ENCODE measurements at regions not wholly inside any gene's neighbourhood (a gene's known extent, or its start where the extent isn't known, plus 50 kb on each side); places are given as distances from the start of the nearest gene placed in this dataset.
"Not testable (repeated sequence)": the region's sequence is repeated elsewhere in the genome, so short reads cannot be mapped to it uniquely, and the experiment has no call there.

DNA sequence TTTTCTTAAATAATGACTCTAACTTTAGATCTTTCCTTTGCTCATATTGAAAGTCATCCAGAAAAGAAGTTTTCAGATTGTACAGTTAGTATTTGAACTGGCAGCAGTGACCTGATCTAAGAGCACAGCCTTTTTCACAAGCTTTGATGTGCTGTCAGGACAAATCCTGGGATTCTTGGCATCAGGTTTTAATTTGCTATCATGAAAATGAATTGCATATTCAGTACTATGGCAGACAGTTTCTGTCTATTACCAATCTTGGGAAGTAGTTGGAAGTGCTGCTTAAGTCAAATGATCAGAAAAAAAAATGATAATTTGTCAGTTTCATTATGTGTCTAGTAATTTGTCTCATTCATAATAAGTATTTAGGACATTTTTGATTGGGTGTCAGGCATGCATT is 925.6 kb upstream of the ARRDC3 start:
- no peaks in the 10 kb centered on the region for H3K36me3 ChIP-seq (ENCODE audit: low read depth)
- H3K4me3 ChIP-seq = no peak overlapping the region
- TF ChIP-seq, protein P1, sequence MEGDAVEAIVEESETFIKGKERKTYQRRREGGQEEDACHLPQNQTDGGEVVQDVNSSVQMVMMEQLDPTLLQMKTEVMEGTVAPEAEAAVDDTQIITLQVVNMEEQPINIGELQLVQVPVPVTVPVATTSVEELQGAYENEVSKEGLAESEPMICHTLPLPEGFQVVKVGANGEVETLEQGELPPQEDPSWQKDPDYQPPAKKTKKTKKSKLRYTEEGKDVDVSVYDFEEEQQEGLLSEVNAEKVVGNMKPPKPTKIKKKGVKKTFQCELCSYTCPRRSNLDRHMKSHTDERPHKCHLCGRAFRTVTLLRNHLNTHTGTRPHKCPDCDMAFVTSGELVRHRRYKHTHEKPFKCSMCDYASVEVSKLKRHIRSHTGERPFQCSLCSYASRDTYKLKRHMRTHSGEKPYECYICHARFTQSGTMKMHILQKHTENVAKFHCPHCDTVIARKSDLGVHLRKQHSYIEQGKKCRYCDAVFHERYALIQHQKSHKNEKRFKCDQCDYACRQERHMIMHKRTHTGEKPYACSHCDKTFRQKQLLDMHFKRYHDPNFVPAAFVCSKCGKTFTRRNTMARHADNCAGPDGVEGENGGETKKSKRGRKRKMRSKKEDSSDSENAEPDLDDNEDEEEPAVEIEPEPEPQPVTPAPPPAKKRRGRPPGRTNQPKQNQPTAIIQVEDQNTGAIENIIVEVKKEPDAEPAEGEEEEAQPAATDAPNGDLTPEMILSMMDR (IDR thresholded peaks at IDR 0.05) = no peak
- H3K4me1 ChIP-seq (ENCODE audit: low read depth) = no peaks in the 10 kb centered on the region
- intact Hi-C loops (cut with DNase I, micrococcal nuclease) = no loop called here
- no peak for DNase-seq
- no peaks in the 10 kb centered on the region for H3K9me3 ChIP-seq
- no peak for ATAC-seq

DNA sequence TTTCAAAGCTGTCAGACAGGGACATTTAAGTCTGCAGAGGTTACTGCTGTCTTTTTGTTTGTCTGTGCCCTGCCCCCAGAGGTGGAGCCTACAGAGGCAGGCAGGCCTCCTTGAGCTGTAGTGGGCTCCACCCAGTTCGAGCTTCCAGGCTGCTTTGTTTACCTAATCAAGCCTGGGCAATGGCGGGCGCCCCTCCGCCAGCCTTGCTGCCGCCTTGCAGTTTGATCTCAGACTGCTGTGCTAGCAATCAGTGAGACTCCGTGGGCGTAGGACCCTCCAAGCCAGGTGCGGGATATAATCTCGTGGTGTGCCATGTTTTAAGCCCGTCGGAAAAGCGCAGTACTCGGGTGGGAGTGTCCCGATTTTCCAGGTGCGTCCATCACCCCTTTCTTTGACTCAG is 919.2 kb upstream of the ARRDC3 start:
- intact Hi-C loops (cut with DNase I, micrococcal nuclease); H3K9me3 ChIP-seq; H3K4me1 ChIP-seq (ENCODE audit: low read depth); H3K36me3 ChIP-seq (ENCODE audit: low read depth); H3K4me3 ChIP-seq; ATAC-seq: not testable (repeated sequence)
- peak in 1 of 3 donors; percentile 15 for DNase-seq

DNA sequence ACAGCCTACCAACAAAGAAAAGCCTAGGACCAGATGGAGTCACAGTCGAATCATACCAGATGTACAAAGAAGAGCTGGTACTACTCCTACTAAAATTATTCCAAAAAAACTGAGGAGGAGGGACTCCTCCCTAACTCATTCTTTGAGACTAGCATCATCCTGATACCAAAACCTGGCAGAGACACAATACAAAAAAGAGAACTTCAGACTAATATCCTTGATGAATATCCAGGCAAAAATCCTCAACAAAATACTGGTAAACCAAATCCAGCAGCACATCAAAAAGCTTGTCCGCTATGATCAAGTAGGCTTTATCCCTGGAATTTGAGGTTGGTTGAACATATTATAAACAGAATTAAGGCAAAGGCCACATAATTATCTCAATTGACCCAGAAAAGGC is 900.4 kb upstream of the ARRDC3 start:
- intact Hi-C loops (cut with DNase I, micrococcal nuclease) = no loop called here
- H3K4me1 ChIP-seq (ENCODE audit: low read depth) = no peaks in the 10 kb centered on the region
- DNase-seq = no peak
- TF ChIP-seq, protein P1 (IDR thresholded peaks at IDR 0.05) = no peak
- no peaks in the 10 kb centered on the region for H3K36me3 ChIP-seq (ENCODE audit: low read depth)
- no peak for ATAC-seq
- no peak overlapping the region for H3K4me3 ChIP-seq
- peaks cover 4% of the 10 kb centered on the region for H3K9me3 ChIP-seq

DNA sequence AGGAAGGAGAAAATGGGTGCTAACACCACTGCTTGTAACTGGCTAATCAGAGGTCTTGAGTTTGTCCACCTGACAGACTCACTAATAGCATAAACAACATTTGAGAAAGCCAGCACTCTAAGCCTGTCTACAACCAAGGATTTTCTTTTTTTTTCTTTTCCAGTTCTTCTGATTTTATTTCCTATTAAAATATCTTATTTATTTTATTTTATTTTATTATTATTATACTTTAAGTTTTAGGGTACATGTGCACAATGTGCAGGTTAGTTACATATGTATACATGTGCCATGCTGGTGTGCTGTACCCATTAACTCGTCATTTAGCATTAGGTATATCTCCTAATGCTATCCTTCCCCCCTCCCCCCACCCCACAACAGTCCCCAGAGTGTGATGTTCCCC is 888.6 kb upstream of the ARRDC3 start:
- H3K4me3 ChIP-seq; H3K4me1 ChIP-seq (ENCODE audit: low read depth); intact Hi-C loops (cut with DNase I, micrococcal nuclease); ATAC-seq; H3K9me3 ChIP-seq; DNase-seq; H3K36me3 ChIP-seq (ENCODE audit: low read depth): not testable (repeated sequence)

DNA sequence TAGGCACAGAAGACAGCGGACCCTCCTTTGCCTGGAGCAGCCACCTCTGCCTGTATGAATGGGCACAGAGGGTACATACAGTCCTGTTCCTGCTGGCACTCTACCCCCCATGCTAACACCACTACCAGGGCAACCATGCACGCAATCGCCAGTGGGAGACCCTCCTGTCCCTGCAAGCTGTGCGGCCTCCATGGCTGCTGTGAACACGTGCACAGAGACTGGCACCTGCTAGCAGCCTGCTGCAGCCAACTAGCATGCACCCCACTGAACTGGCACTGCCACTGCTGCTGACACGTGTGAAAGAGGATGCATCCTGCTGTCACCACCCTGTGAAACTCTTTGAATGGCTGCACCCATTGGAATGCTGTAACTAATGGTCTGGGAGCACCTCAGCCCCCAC is 885.2 kb upstream of the ARRDC3 start:
- H3K9me3 ChIP-seq = no peaks in the 10 kb centered on the region
- no peak overlapping the region for H3K4me3 ChIP-seq
- ATAC-seq (no peak), DNase-seq (peak in 1 of 3 donors; percentile 32)
- no peaks in the 10 kb centered on the region for H3K36me3 ChIP-seq (ENCODE audit: low read depth)
- intact Hi-C loops (cut with DNase I, micrococcal nuclease) = no loop called here
- TF ChIP-seq, protein P1 (IDR thresholded peaks at IDR 0.05) = no peak
- H3K4me1 ChIP-seq (ENCODE audit: low read depth) = no peaks in the 10 kb centered on the region

DNA sequence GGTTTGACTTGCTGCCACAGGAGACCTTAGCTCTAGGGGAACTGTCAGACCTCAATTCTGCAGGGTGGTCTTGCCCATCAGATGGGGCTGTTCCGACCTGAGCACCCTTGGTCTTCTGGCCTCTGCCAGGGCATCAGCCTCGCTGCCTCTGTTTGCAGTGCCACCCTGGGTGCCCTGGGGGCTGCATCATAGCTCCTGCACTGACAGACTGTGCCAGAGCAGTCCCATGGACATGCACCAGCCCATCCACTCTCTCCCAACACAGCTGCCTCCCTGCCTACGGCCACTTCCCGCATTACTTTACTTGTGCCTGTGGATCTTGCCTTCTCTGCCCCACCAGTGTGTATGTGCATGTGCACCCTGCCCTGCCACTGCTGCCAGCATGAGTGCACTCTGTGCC is 884.7 kb upstream of the ARRDC3 start:
- DNase-seq (peak in 1 of 3 donors; percentile 29), ATAC-seq (no peak)

DNA sequence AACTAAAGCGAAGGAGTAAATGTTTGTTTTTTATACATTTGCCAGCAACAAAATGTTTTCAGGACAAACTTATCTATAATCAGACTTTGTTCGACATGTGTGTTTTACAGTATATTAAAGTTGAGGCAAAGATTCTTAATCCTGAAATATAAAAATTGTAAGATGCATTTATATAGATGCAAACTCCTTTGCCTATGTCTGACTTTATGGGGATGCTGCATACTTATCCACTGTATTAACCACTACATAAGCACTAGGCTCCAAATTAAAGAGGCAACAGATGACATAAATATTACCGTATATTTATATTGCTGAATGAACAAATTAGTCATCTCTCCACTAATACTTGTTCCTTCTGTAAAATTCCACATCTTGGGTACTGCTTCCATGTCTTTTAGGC is 882.7 kb upstream of the ARRDC3 start:
- ATAC-seq = no peak
- TF ChIP-seq, protein P1 (IDR thresholded peaks at IDR 0.05) = no peak

More for the DNA sequence above, 884.7 kb upstream of the ARRDC3 start:
- Histone ChIP-seq H3K4me1 (ENCODE audit: low read depth) (no peaks in the 10 kb centered on the region), H3K36me3 (ENCODE audit: low read depth) (no peaks in the 10 kb centered on the region), H3K9me3 (no peaks in the 10 kb centered on the region), H3K4me3 (no peak overlapping the region)
- intact Hi-C loops (cut with DNase I, micrococcal nuclease) = no loop called here
- TF ChIP-seq, protein P1 (IDR thresholded peaks at IDR 0.05) = no peak

DNA sequence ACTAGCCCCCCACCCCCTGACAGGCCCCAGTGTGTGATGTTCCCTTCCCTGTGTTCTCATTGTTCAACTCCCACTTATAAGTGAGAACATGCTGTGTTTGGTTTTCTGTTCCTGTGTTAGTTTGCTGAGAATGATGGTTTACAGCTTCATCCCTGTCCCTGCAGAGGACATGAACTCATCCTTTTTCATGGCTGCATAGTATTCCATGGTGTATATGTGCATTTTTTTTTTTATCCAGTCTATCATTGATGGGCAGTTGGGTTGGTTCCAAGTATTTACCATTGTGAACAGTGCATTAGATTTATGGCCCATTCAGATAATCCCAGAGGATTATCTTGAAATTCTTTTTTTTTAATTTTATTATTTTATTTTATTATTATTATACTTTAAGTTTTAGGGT is 872.5 kb upstream of the ARRDC3 start:
- intact Hi-C loops (cut with DNase I, micrococcal nuclease); H3K36me3 ChIP-seq (ENCODE audit: low read depth); H3K4me3 ChIP-seq; DNase-seq; H3K4me1 ChIP-seq (ENCODE audit: low read depth); H3K9me3 ChIP-seq; ATAC-seq: not testable (repeated sequence)

More for the DNA sequence above, 882.7 kb upstream of the ARRDC3 start:
- no peak overlapping the region for H3K4me3 ChIP-seq
- no peaks in the 10 kb centered on the region for H3K9me3 ChIP-seq
- no peaks in the 10 kb centered on the region for H3K36me3 ChIP-seq (ENCODE audit: low read depth)
- H3K4me1 ChIP-seq (ENCODE audit: low read depth) = no peaks in the 10 kb centered on the region
- intact Hi-C loops (cut with DNase I, micrococcal nuclease) = no loop called here
- no peak for DNase-seq

Data from mucosa of descending colon (tissue), 3 donors.